Transverse colon (tissue), 4 donors: ENCODE measurements at regions not wholly inside any gene's neighbourhood (a gene's known extent, or its start where the extent isn't known, plus 50 kb on each side); places are given as distances from the start of the nearest gene placed in this dataset.

ENCODE experiments used
- DNase-seq: peaks from one replicate; pipeline ENCODE4 v3.0.0-alpha.2; 2019
- H3K27ac ChIP-seq, 4 donors: fragments of 200-600 bp; sonication (generic); 2 replicates each; pipeline ENCODE4 v1.5.1; 2016 to 2018; ENCODE audit warnings: inconsistent platforms in 4 of 4
- H3K27me3 ChIP-seq: fragments of 200-600 bp; sonication (generic); 2 replicates; pipeline ENCODE4 v1.5.1; 2017; ENCODE audit warnings: inconsistent platforms
- H3K36me3 ChIP-seq, 4 donors: fragments of 200-600 bp; sonication (generic); 2 replicates each; pipeline ENCODE4 v1.5.1; 2017 to 2019; ENCODE audit warnings: inconsistent platforms in 4 of 4
- H3K4me1 ChIP-seq, 4 donors: fragments of 200-600 bp; sonication (generic); 2 replicates each; pipeline ENCODE4 v1.5.1; 2017 to 2020; ENCODE audit warnings: inconsistent platforms in 4 of 4
- H3K4me3 ChIP-seq, 4 donors: fragments of 200-600 bp; sonication (generic); 1 replicate in 1 of 4; 2 replicates in 3 of 4; pipeline versions ENCODE4 v1.5.1 to v1.6.1; 2017 to 2019; ENCODE audit warnings: inconsistent platforms in 4 of 4
- H3K9me3 ChIP-seq, 2 donors: fragments of 200-600 bp; sonication (generic); 2 replicates each; pipeline ENCODE4 v1.5.1; 2017 to 2019; ENCODE audit warnings: inconsistent platforms in 2 of 2
- CTCF ChIP-seq, 5 experiments: fragments of 200-600 bp in 3 of 5; fragments of 450-650 bp in 2 of 5; sonication (generic) in 3 of 5; IDR thresholded peaks; 1 replicate in 2 of 5; 2 replicates in 3 of 5; pipeline ENCODE4 v1.5.1; 2016 to 2017; ENCODE audit warnings: antibody characterized with exemption in 5 of 5, inconsistent platforms in 3 of 5, mild to moderate bottlenecking in 2 of 5, moderate library complexity in 1 of 5
- EP300 ChIP-seq: sonication (generic); formaldehyde crosslinking; IDR thresholded peaks from one replicate; pipeline ENCODE4 v1.6.1; 2017; ENCODE audit warnings: antibody characterized with exemption, low read depth
- POLR2A ChIP-seq: fragments of 450-650 bp; IDR thresholded peaks from one replicate; pipeline ENCODE4 v1.6.1; 2016; ENCODE audit warnings: antibody characterized with exemption, mild to moderate bottlenecking, moderate library complexity
- POLR2AphosphoS5 ChIP-seq, 3 donors: sonication (generic); formaldehyde crosslinking; IDR thresholded peaks; one replicate each; pipeline ENCODE4 v1.6.1; 2016; ENCODE audit warnings: antibody characterized with exemption in 3 of 3
- WGBS, 2 donors: methylation state at CpG; one replicate each; pipeline ENCODE4 v1.1.5; 2018; ENCODE audit warnings: low coverage in 1 of 2; 5-methylcytosine and 5-hydroxymethylcytosine counted together
- in situ Hi-C, 4 donors: fragments of 200-750 bp; cut with MboI; loops; one replicate each; pipeline versions ENCODE4 v1.15.0 to v1.15.1; 2017; ENCODE audit warnings: low sequenced_read_pairs in 3 of 4, low pct_ligation_motif_present in 1 of 4, low pct_unique_long_range_greater_than_20kb in 1 of 4
- intact Hi-C: fragments of 100-400 bp; cut with DNase I; formaldehyde crosslinking; loops from one replicate; pipeline ENCODE4 v1.15.1; 2023; ENCODE audit warnings: low total_unique reads

GRCh38 chr1:38613996-38614395, 245.6 kb downstream of the RRAGC start:
- Histone ChIP-seq H3K27ac (no peak overlapping the region), H3K4me1 (no peaks in the 10 kb centered on the region), H3K9me3 (no peaks in the 10 kb centered on the region), H3K36me3 (no peaks in the 10 kb centered on the region), H3K4me3 (no peak overlapping the region), H3K27me3 (peaks cover 21% of the 10 kb centered on the region)
- intact Hi-C loops, result no loop called here
- WGBS, 2 donors, result 70% methylated on average over 8 of the region's 8 CpGs; no CpG with 5 or more reads in 1 of the 2 donors
- in situ Hi-C loops, result loop anchor here in 1 of 4 donors (25.0 kb wide), 1 partner anchor 198 kb away; no protein-coding TSS in a partner anchor
- DNase-seq, result no peak
- TF ChIP-seq POLR2A (no peak), CTCF (IDR thresholded peaks at IDR 0.05) (no peak), POLR2AphosphoS5 (IDR thresholded peaks at IDR 0.05) (no peak), EP300 (no peak)

GRCh38 chr1:38612951-38613350, 246.6 kb downstream of the RRAGC start:
- no peak for DNase-seq
- in situ Hi-C loops (loop anchor here in 1 of 4 donors (25.0 kb wide), 1 partner anchor 199 kb away; no protein-coding TSS in a partner anchor), intact Hi-C loops (no loop called here)
- TF ChIP-seq EP300 (no peak), POLR2A (no peak), POLR2AphosphoS5 (IDR thresholded peaks at IDR 0.05) (no peak)
- no peaks in the 10 kb centered on the region for H3K4me1 ChIP-seq
- H3K4me3 ChIP-seq, result no peak overlapping the region
- peaks cover 16% of the 10 kb centered on the region for H3K27me3 ChIP-seq
- H3K36me3 ChIP-seq, result no peaks in the 10 kb centered on the region
- H3K27ac ChIP-seq, result no peak overlapping the region
- WGBS, 2 donors, result 70 to 92% methylated on average over 2 to 6 of the region's 6 CpGs
- no peaks in the 10 kb centered on the region for H3K9me3 ChIP-seq

GRCh38 chr1:38611664-38612211, 247.8 kb downstream of the RRAGC start:
- intact Hi-C loops, result no loop called here
- H3K36me3 ChIP-seq, result no peaks in the 10 kb centered on the region
- in situ Hi-C loops, result loop anchor here in 1 of 4 donors (25.0 kb wide), 1 partner anchor 201 kb away; no protein-coding TSS in a partner anchor
- H3K27me3 ChIP-seq, result peaks cover 12% of the 10 kb centered on the region
- H3K4me3 ChIP-seq, result no peak overlapping the region
- DNase-seq, result no peak
- no peak overlapping the region for H3K27ac ChIP-seq
- TF ChIP-seq POLR2A (no peak), EP300 (no peak), POLR2AphosphoS5 (IDR thresholded peaks at IDR 0.05) (no peak), CTCF (IDR thresholded peaks at IDR 0.05) (no peak)
- H3K4me1 ChIP-seq, result no peaks in the 10 kb centered on the region
- H3K9me3 ChIP-seq, result no peaks in the 10 kb centered on the region
- 35% methylated on average over 7 of the region's 7 CpGs; no CpG with 5 or more reads in 1 of the 2 donors for WGBS, 2 donors

GRCh38 chr1:38609166-38610025, 250.2 kb downstream of the RRAGC start:
- H3K27ac ChIP-seq, result no peak overlapping the region
- in situ Hi-C loops (loop anchor here in 1 of 4 donors (25.0 kb wide), 1 partner anchor 203 kb away; no protein-coding TSS in a partner anchor), intact Hi-C loops (no loop called here)
- H3K27me3 ChIP-seq, result peaks cover 7% of the 10 kb centered on the region
- no peaks in the 10 kb centered on the region for H3K36me3 ChIP-seq
- no peak for TF ChIP-seq EP300
- TF ChIP-seq POLR2A, result no peak
- TF ChIP-seq POLR2AphosphoS5 (IDR thresholded peaks at IDR 0.05), result no peak
- TF ChIP-seq CTCF (IDR thresholded peaks at IDR 0.05), result no peak
- no peak for DNase-seq
- H3K4me3 ChIP-seq, result no peak overlapping the region
- WGBS, 2 donors, result 72% methylated on average over 20 of the region's 20 CpGs; no CpG with 5 or more reads in 1 of the 2 donors
- H3K9me3 ChIP-seq, result no peaks in the 10 kb centered on the region
- H3K4me1 ChIP-seq, result no peaks in the 10 kb centered on the region
